Liver (tissue), 8 donors: ENCODE measurements at regions not wholly inside any gene's neighbourhood (a gene's known extent, or its start where the extent isn't known, plus 50 kb on each side); places are given as distances from the start of the nearest gene placed in this dataset.

Experiments
- DNase-seq: peaks from one replicate; pipeline ENCODE4 v3.0.0-alpha.2; 2017; ENCODE audit warnings: low spot score
- H3K27ac ChIP-seq, 2 donors: one replicate each; pipeline ENCODE4 v1.7.0; 2013; ENCODE audit warnings: inconsistent platforms in 2 of 2, low read length in 2 of 2, control low read depth in 1 of 2, low read depth in 1 of 2, mild to moderate bottlenecking in 1 of 2
- H3K27me3 ChIP-seq, 4 donors: one replicate each; pipeline versions ENCODE4 v1.6.1 to v1.7.0; 2013; ENCODE audit warnings: low read length in 3 of 4, inconsistent platforms in 1 of 4, mild to moderate bottlenecking in 1 of 4, moderate library complexity in 1 of 4; ENCODE audit not compliant: control insufficient read depth in 4 of 4, insufficient read depth in 4 of 4
- H3K36me3 ChIP-seq, 4 donors: one replicate each; pipeline versions ENCODE4 v1.6.1 to v1.7.0; 2013; ENCODE audit warnings: low read length in 3 of 4, mild to moderate bottlenecking in 3 of 4, low read depth in 1 of 4, moderate library complexity in 1 of 4; ENCODE audit not compliant: control insufficient read depth in 4 of 4, insufficient read depth in 3 of 4
- H3K4me1 ChIP-seq, 4 donors: one replicate each; pipeline versions ENCODE4 v1.6.1 to v1.7.0; 2013; ENCODE audit warnings: low read length in 3 of 4, mild to moderate bottlenecking in 3 of 4, moderate library complexity in 1 of 4; ENCODE audit not compliant: control insufficient read depth in 4 of 4, insufficient read depth in 4 of 4
- H3K4me3 ChIP-seq, 3 donors: one replicate each; pipeline versions ENCODE4 v1.6.1 to v1.7.0; 2013; ENCODE audit warnings: low read length in 3 of 3, control low read depth in 1 of 3, low read depth in 1 of 3, mild to moderate bottlenecking in 1 of 3
- H3K9ac ChIP-seq, 2 donors: one replicate each; pipeline ENCODE4 v1.7.0; 2013; ENCODE audit warnings: low read length in 2 of 2, mild to moderate bottlenecking in 2 of 2, moderate library complexity in 2 of 2, control low read depth in 1 of 2, low read depth in 1 of 2
- H3K9me3 ChIP-seq, 4 donors: one replicate each; pipeline versions ENCODE4 v1.6.1 to v1.7.0; 2013; ENCODE audit warnings: low read length in 3 of 4; ENCODE audit not compliant: control insufficient read depth in 4 of 4
- CTCF ChIP-seq: fragments of 150-350 bp; IDR thresholded peaks from 2 replicates; pipeline ENCODE4 v1.5.1; 2017; ENCODE audit warnings: improper control_type of control experiment, low read depth, low read length; ENCODE audit not compliant: missing input control
- FOXA1 ChIP-seq: IDR thresholded peaks from 2 replicates; pipeline ENCODE4 v1.6.1; 2016; ENCODE audit warnings: antibody characterized with exemption
- FOXA2 ChIP-seq: IDR thresholded peaks from 2 replicates; pipeline ENCODE4 v1.6.1; 2016; ENCODE audit warnings: antibody characterized with exemption
- GABPA ChIP-seq, 2 donors: IDR thresholded peaks in 1 of 2; conservative IDR thresholded peaks in 1 of 2; 2 replicates each; pipeline ENCODE4 v1.6.1; 2016; ENCODE audit warnings: antibody characterized with exemption in 2 of 2, mild to moderate bottlenecking in 1 of 2, moderate library complexity in 1 of 2
- HNF4A ChIP-seq, 2 donors: conservative IDR thresholded peaks; 2 replicates each; pipeline ENCODE4 v1.6.1; 2016; ENCODE audit warnings: antibody characterized with exemption in 2 of 2, mild to moderate bottlenecking in 2 of 2
- HNF4G ChIP-seq: IDR thresholded peaks from 2 replicates; pipeline ENCODE4 v1.6.1; 2016; ENCODE audit warnings: antibody characterized with exemption
- MAX ChIP-seq: IDR thresholded peaks from 2 replicates; pipeline ENCODE4 v1.6.1; 2016; ENCODE audit warnings: antibody characterized with exemption
- NR2F2 ChIP-seq: IDR thresholded peaks from 2 replicates; pipeline ENCODE4 v1.6.1; 2016; ENCODE audit warnings: antibody characterized with exemption
- REST ChIP-seq: IDR thresholded peaks from 2 replicates; pipeline ENCODE4 v1.6.1; 2016; ENCODE audit warnings: antibody characterized with exemption, mild to moderate bottlenecking
- SP1 ChIP-seq: IDR thresholded peaks from 2 replicates; pipeline ENCODE4 v1.6.1; 2018; ENCODE audit warnings: antibody characterized with exemption, mild to moderate bottlenecking
- TAF1 ChIP-seq: conservative IDR thresholded peaks from 2 replicates; pipeline ENCODE4 v1.6.1; 2016; ENCODE audit warnings: antibody characterized with exemption, mild to moderate bottlenecking
- YY1 ChIP-seq: IDR thresholded peaks from 2 replicates; pipeline ENCODE4 v1.6.1; 2016; ENCODE audit warnings: antibody characterized with exemption, mild to moderate bottlenecking
- ZBTB33 ChIP-seq: IDR thresholded peaks from 2 replicates; pipeline ENCODE4 v1.6.1; 2016; ENCODE audit warnings: antibody characterized with exemption
- WGBS: extraction: QIAGEN DNeasy Blood & Tissue Kit; methylation state at CpG from one replicate; pipeline ENCODE4 v1.1.7; 2013; 5-methylcytosine and 5-hydroxymethylcytosine counted together
- donor health status: healthy.
- donor health status: healthy.
- donor health status: healthy.
- donor health status: healthy.
- donor health status: healthy.

GRCh38 chr7:34539003-34539402, 119.0 kb upstream of the NPSR1 start:
- peaks cover 0 to 4% (median 0%) of the 10 kb centered on the region in 4 donors for H3K9me3 ChIP-seq
- TF ChIP-seq YY1 (no peak), GABPA (IDR thresholded peaks at IDR 0.05 in 1 of 2, conservative IDR thresholded peaks at IDR 0.05 in 1 of 2) (no peak), HNF4G (no peak), ZBTB33 (no peak), REST (no peak), NR2F2 (no peak), SP1 (no peak), FOXA2 (no peak), MAX (no peak)
- no peaks in the 10 kb centered on the region for H3K4me1 ChIP-seq
- no peaks in the 10 kb centered on the region for H3K27me3 ChIP-seq
- no peak overlapping the region for H3K4me3 ChIP-seq
- H3K9ac ChIP-seq = no peak overlapping the region
- 84% methylated on average over 1 of the region's 1 CpG for WGBS
- H3K27ac ChIP-seq = no peak overlapping the region
- no peak for DNase-seq
- no peaks in the 10 kb centered on the region for H3K36me3 ChIP-seq

- Histone ChIP-seq H3K36me3 (no peaks in the 10 kb centered on the region), H3K4me3 (no peak overlapping the region), H3K9ac (no peak overlapping the region), H3K9me3 (peaks cover 0 to 12% (median 0%) of the 10 kb centered on the region in 4 donors), H3K27me3 (no peaks in the 10 kb centered on the region), H3K4me1 (no peaks in the 10 kb centered on the region), H3K27ac (no peak overlapping the region)
- WGBS = 92% methylated on average over 13 of the region's 13 CpGs
- no peak for DNase-seq
- TF ChIP-seq CTCF (no peak), GABPA (IDR thresholded peaks at IDR 0.05 in 1 of 2, conservative IDR thresholded peaks at IDR 0.05 in 1 of 2) (no peak), YY1 (no peak), FOXA2 (no peak), ZBTB33 (no peak), SP1 (no peak), TAF1 (no peak), HNF4A (conservative IDR thresholded peaks at IDR 0.05) (no peak), FOXA1 (no peak)
Observed at GRCh38 chr7:34544621-34545020, 113.4 kb upstream of the NPSR1 start.
